NCI-H1930 (cell line): ENCODE measurements at regions not wholly inside any gene's neighbourhood (a gene's known extent, or its start where the extent isn't known, plus 50 kb on each side); places are given as distances from the start of the nearest gene placed in this dataset.
"Not testable (repeated sequence)": the region's sequence is repeated elsewhere in the genome, so short reads cannot be mapped to it uniquely, and the experiment has no call there.

Experiments
- DNase-seq, 2 experiments: peaks; one replicate each; lab custom pipeline; 2025; lab: John Stamatoyannopoulos, UW

DNA sequence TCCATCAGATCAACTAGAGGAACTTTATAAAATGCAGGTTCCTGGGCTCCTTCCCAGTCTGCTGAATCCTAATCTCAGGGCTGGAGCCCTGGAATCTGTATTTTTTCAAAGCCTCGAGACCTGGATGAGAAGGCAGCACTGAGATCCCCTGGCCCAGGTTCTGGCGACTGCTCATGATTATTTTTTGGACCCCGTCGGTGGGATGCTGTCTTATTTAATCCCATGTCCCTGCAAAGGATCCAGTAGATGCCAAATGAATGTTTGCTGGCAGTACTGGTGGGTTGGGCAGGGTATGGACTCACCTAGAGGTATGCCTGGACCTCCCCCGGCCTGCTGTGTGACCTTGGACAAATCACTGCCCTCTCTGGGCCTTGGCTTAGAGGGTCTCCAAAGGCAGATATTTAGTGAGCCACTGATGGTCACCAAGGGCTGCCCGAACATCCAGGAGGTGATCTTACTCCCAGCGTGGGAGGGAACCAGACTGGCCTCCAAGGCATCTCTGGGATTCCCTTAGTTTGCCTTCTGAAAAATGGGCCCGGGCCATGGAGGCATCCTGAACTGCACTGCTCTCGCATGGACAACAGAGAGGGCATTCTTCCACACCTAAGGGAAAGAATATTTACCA, 91.6 kb upstream of the RUNX3 start:
- DNase-seq: no peak

DNA sequence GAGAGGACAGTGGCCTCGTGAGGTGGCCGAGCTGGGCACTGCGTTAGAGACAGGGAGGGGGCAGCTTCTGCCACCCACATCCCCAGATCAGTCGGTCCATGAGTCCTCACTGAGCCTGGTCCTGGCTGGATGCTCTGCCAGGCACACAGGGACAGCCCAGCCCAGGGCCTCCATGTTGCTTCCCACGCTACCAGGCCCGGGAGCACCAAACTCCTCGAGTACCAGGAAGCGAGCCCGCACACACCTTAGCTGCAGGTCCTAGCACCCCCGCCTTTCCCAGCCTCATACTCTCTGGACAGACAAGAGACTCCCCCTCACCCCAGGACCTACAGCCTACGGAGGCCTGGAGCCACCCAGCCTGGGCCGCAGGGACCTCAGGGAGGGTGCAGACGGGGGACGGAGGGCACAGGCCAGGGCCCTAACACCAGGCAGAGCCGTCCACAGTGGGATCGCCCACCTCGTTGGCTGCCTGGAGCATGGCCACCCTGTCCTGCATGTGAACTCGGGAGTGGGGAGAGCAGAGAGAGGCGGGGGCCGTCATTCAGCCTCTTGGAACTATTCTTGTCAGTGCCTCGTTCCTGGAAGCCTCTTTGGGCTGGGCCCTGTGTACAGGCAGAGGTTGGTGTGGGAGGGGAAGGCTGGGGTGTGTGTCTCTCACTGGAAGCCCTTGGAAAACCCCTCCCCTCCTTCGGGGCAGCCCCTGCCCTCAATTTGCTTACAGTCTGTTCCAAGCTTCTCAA, 90.9 kb upstream of the RUNX3 start:
- no peak for DNase-seq

DNA sequence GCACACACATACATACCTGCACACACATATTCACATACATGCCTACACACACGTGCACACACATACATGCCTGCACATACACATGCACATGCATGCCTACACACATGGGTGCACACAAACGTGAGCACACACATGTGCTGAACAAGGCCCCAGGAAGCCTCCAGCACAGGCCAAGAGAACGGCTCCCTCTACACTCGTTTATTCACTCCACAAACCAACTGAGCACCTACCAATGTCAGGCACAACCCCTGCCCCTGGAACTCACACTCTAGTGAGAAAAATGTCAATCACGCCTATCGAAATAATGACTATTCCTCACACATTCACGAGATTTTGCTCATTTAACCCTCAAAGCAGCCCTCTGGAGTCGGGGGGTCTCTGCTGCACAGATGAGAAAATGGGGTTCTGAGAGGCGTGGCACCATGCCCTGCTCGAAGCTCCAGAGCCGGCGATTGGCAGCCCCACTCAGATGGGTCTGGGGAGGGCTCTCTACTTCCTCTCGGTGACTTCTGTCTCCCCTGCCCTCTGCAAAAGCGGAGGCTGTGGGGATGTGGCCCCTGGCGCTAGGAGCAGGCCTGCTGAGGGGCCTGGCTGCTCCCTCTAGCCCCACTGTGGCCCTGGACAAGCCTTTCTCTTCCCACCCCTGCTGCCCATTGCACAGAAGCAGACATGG, 90.2 kb upstream of the RUNX3 start:
- DNase-seq: no peak

DNA sequence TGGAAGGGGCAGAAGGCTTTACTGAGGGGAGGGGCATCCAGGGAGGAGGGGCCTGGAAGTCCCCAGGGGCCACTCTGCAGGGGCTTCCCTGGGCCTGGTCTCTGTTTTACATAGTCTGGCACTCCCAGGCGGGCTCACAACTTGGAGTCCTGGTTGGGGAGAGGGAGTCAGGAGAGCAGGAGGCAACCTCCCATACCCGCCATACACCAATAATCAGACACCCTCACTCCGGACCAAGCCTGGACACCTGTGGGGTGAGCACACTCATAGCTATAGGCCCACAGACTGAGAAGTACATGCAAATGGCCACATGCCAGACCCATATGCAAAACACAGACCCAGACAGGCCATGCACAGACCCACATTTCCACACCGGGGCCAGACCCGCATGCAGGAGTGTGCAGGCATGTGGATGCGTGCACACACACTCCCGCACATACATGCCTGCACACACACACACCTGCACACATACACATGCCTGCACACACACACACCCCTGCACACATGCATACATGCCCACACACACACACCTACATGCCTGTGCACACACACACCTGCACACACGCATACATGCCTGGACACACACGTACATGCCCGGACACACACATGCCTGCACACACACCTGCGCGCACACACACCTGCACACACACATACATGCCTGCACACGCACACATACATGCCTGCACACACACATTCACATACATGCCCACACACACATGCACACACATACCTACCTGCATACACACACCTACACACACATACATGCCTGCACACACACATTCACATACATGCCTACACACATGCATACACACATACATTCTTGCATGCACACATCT, 89.5 kb upstream of the RUNX3 start:
- DNase-seq: no peak

DNA sequence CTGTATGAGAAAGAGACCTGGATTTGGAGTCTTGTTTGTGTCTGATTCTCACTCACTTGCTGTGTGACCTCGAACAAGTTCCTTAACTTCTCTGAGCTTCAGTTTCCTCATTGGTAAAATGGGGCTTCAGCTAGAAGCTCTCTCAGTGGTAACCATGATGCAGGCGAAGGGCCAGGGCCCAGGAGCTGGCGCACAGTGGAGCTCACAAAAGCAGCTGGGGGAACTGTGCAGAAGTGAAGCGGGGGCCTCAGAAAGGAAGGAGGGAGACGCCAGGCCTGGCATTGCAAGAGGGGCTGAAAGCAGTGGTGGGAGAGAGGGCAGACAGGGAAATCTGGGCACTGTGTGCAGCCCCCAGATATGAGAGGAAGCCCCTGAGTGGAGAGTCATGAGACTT, 88.9 kb upstream of the RUNX3 start:
- DNase-seq: no peak

DNA sequence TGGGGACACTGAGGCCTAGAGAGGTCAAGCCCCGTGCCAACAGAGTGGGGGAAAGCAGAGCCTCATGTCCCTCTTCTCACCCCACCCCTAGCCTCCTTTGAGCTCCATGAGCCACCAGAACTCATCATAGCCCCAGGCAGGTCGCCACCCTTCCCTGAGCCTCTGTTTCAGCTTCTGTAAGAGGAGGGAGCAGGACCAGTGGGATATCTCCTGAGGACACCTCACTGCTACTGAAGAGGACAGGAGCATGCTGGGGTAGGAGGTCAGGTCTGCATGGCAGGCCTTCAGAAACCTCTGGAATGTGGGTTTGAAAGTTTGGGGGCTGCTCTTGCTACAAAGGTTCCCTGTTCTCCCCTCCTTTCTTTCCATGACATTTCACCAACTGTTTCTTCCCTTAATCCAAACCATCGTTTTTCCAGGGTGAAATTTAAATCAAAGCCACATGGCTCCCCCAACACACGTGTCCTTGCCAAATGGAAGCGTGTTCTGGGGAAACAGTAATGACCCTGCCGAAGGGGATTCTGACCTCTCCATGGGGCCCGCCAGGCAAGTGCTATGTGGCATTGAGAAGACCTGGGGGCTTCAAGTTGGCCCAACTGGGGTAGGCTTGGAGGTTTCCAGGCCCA, 88.1 kb upstream of the RUNX3 start:
- no peak for DNase-seq

DNA sequence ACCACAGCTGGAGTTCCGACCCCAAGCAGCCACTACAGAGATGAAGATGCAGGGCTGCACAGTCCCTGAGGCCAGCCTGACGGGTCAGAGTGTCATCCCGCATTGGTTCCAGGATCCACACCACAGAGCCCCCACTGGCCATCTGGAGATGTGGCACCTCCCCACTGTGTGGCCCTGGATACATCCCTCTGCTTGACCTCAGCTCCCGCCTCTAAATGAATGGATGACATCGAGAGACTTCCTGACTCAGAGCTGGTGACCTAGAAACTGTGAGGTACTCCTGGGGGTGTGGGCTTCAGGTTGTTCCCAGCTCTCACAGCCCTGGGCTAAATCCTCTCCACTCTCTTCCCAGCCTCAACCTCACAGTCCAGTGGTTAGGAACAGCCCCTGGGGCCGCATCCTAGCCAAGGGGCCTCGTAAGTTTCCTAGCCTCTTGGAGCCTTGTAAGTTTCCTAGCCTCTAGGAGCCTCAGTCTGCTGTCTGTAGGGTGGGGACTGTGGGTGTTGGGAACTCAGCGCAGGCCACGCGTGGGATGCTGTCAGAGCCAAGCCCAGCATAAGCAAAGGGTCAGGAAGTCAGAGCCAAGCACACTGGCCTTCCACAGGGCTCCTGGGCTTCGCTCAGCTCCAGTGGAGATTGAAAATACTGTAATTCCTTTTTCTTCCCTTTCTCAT, 87.5 kb upstream of the RUNX3 start:
- DNase-seq: no peak

DNA sequence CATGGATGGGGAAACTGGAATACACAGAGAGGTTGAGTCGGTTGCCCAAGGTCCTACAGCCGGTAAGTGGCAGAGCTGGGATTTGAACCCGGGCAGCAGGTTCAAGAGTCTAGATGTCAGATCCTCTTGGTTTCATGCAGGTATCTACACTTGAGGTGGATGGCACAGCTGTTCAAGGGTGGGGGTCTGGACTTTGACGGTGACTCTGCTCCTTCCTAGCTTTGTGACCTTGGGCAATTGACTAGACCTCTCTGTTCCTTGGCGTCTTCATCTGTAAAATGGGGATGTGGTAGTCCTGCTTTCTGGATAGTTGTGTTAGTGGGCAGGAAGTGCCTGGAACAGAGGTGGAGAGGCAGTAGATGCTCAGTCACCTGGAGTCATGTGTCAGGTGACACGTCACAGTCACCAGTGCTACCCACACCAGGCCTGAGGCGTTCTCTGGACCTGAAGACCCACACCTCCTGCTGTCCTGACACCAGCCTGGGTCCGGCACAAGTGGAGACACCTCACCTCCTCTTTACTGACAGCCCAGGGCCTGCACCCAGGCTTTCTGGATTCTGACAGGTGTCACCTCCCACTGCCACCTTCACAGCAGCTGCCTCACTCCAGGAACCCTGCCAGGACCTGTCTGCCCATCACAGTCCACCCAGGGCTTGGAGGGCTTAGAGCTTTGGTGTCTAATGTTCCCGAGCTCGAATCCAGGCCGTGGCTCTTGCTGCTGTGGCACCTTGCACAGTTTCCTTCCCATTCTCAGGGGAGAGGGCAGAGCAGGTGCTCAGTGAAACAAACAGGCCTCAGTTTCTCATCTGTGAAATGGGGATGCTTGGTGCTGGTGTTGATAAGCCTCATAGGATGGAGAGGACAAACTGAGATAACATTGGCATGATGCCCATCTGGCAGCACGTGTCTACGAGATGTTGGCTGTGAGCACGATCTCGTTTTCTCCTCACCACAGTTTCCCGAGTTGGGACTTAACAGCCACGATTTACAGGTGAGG, 83.2 kb upstream of the RUNX3 start:
- DNase-seq: no peak

DNA sequence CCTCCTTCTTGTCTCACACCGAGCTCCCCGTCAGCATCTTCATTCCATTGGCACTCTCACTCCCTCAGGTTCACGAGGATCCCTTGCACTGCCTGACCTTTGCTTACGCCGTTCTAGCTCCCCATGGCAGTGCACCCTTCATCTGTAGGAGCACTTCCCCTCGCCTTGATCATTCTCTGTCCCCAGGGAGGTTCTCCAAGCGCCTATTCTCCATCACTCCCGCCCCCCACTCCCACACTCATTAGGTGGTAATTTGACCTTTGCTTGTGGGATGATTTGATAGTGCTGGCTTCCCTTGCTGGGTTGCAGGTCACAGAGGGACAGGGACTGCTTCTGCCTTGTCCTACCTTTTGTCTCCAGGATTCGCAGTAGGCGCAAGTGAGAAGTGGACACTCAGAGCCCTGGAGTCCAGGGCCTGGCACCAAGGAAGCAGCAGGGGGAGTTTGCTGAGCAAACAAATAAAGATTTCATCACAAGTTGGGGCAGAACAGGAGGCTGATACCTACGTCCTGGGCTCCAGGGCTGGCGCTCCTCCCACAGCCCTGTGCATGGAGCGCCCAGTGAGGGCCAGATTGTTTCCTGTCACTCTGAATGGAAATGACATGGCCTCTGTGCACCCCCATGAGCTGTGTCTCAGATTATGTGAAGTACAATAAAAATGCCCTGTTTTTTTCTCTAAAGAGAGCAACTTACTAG, 82.0 kb upstream of the RUNX3 start:
- DNase-seq: no peak

DNA sequence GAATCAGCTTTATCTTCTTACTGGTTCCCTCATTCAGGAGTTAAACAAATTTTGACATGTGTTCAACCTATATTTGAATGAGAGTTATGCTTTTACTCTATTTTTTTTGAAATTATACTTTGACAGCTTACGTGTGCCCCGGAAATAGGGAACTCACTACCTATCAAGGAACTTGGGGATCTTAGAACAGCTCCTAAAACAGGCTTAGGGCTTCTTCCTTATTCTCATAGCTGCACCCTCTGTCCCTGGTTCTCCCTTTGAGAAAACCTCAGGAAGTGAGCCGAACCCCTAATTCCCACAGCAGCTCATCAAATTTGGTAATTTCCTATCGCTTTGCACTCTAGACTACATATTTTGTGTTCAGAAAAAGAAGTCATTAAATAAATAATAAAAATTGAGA, 81.2 kb upstream of the RUNX3 start:
- no peak for DNase-seq

DNA sequence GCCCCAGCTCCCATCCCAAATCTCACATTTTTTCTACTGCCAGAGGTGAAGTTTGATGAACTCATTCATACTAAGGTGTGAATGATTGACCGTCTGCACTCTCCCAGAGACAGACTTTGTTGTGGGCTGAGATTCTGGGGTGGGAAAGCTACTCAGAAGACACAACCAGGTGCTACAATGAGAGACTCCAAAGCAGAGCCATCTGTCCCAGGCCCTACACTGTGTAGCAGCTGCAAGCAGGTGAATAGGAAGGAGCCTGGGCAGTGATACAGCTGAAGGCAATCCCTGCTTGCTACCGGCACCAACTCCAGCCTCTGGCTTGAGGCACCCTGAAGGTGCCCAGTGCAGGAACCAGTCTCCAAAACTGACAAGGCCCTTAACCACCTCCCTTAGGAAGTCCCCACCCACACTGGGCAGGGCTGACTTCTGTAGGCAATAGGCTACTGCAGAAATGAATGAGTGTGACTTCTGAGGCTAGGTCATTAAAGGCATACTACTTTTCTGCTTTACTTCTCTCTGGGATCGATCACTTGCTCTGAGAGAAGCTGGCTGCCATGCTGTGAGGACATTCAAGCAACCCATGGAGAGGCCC, 79.7 kb upstream of the RUNX3 start:
- no peak for DNase-seq

DNA sequence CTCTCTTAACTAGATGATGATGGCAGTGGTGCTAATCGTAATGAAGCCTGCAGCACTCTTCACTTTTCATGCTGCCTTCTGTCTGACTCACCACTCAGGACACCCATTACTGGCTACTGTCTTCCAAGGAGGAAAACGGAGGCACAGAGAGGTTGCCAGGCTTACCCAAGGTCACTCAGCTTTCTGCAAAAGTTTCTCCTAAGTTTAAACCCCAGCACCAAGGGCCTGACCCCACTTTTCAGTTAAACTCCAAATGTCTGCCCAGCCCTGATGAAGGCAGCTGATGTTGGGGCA, 78.1 kb upstream of the RUNX3 start:
- no peak for DNase-seq

DNA sequence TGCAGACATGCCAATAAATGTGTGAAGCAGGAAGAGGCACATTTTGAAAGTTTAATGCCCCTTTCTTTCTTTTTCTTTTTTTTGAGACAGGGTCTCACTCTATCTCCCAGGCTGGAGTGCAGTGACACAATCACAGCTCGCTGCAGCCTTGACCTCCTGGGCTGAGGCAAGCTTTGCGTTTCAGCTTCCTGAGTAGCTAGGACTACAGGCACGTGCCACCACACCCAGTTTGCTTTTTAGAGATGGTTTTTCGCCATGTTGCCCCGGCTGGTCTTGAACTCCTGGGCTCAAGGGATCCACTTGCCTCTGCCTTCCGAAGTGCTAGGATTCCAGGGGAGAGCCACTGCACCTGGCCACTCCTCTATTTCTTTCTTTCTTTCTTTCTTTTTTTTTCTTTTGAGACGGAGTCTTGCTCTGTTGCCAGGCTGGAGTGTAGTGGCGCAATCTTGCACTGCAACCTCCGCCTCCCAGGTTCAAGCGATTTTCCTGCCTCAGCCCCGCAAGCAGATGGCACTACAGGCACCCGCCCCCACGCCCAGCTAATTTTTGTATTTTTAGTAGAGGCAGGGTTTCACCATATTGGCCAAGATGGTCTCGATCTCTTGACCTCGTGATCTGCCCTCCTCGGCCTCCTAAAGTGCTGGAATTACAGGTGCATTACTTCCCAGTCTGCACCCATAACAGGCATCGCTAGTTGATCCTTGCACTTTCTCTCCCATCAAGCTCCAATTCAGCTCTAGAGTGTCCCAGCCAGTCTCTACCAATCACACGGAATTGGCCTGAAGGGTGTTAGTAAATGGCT, 77.5 kb upstream of the RUNX3 start:
- DNase-seq: not testable (repeated sequence)

DNA sequence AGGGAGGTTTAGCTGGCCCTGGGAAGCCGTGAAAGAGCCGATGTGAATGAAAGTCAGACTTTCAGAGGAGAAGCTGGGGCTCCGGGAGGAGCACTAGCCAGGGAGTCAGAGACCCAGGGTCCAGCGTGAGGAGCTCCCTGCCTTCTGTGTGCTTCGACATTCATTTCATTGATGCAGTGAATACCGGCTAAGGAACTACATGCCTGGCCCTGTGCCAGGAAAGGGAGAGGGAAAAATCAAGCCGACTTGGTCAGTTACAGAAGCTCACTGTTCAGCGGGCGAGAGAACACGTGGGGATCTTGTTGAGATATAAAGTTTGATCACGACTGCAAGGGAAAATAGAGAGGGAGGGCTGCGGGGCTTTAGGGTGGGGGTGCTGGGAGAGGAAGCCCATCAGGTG, 76.7 kb upstream of the RUNX3 start:
- no peak for DNase-seq

DNA sequence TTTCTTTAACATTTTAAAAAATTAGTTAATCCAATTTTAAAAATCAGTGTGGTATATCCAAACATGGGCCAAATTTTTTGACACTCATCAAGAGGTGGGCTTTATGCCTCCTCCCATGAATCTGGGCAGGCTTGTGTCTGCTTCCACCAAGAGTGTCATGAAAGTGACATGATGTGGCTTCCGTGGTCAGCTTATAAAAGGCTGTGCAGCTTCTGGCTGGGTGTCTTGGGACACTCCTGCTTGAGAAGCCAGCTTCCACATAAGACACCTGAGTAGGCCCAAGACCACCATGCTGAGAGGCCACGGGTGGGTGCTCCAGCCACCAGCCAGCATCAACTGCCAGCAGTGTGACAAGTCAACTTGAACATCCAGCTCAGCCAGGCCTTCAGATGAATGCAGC, 74.3 kb upstream of the RUNX3 start:
- DNase-seq: no peak

DNA sequence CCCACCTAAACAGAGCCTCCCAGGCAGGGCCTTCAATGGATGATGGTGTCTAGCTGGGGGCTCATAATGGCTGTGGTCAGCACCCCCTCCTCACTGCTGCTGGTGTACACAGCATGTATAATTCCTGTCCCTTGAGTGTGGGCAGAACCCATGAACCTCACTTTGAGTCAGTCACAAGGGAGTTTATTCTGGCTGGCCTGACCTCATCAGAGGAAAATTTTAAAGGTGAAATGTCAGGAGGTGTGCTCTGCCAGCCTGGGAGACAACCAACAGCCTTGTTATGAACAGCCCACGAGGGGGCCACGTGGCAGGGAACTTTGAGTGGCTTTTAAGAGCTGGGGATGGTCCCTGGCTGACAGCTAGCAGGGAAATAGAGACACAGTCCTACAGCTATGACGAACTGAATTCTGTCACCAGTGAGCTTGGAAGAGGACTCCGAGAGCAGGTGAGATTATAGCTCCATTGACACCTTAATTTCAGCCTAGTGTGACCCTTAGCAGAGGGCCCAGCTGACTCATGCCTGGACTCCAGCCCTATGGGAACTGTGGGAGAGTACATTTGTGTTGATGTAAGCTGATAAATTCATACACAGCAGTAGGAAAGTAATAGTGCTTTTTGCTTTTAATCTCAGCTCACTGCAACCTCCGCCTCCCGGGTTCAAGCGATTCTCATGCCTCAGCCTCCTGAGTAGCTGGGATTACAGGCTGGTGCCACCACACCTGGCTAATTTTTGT, 73.5 kb upstream of the RUNX3 start:
- DNase-seq: no peak

DNA sequence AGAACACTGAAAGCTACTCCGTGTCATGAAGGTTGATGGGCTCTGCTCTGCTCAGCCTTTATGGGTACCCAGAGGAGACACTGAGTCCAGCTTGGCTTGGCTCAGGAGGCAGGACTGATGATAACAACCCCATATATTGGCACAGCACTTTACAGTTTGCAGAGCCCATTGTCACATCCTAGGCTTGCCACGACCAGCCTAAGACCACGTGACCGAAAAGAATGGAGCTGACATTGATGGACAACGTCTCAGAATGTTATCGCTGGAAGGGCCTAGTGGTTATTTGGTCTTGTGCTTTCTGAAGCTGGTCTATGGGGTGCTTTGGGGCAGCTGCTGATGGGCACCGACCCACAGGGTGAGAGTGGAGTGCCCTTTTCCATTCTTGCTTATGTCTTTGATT, 72.9 kb upstream of the RUNX3 start:
- no peak for DNase-seq
